Parathyroid adenoma (tissue), 2 donors: ENCODE measurements at regions not wholly inside any gene's neighbourhood (a gene's known extent, or its start where the extent isn't known, plus 50 kb on each side); places are given as distances from the start of the nearest gene placed in this dataset.
"Not testable (repeated sequence)": the region's sequence is repeated elsewhere in the genome, so short reads cannot be mapped to it uniquely, and the experiment has no call there.

Source experiments
- H2AFZ ChIP-seq: fragments of 300-600 bp; sonication (generic); one replicate; pipeline ENCODE4 v1.7.0; 2017; ENCODE audit warnings: antibody characterized with exemption, mild to moderate bottlenecking
- H3K27ac ChIP-seq: fragments of 300-600 bp; sonication (generic); one replicate; pipeline ENCODE4 v1.7.0; 2017
- H3K27me3 ChIP-seq: fragments of 300-600 bp; sonication (generic); one replicate; pipeline ENCODE4 v1.7.0; 2017; ENCODE audit warnings: low read length; ENCODE audit not compliant: control insufficient read depth, insufficient read depth
- H3K36me3 ChIP-seq: fragments of 300-600 bp; sonication (generic); one replicate; pipeline ENCODE4 v1.7.0; 2017; ENCODE audit warnings: low read length; ENCODE audit not compliant: control insufficient read depth, insufficient read depth
- H3K4me1 ChIP-seq: fragments of 300-600 bp; sonication (generic); one replicate; pipeline ENCODE4 v1.7.0; 2017; ENCODE audit warnings: control low read depth
- H3K4me2 ChIP-seq: fragments of 300-600 bp; sonication (generic); one replicate; pipeline ENCODE4 v1.7.0; 2017; ENCODE audit warnings: low read length
- H3K4me3 ChIP-seq: fragments of 300-600 bp; sonication (generic); one replicate; pipeline ENCODE4 v1.7.0; 2017; ENCODE audit warnings: low read depth, low read length
- H3K79me2 ChIP-seq: fragments of 300-600 bp; sonication (generic); one replicate; pipeline ENCODE4 v1.7.0; 2017; ENCODE audit warnings: control low read depth
- H3K9ac ChIP-seq: fragments of 300-600 bp; sonication (generic); one replicate; pipeline ENCODE4 v1.7.0; 2017; ENCODE audit warnings: mild to moderate bottlenecking
- H3K9me3 ChIP-seq: fragments of 300-600 bp; sonication (generic); one replicate; pipeline ENCODE4 v1.7.0; 2017; ENCODE audit warnings: low read length; ENCODE audit not compliant: control insufficient read depth
- TF ChIP-seq, protein P1 (sequence below): fragments of 300-600 bp; sonication (generic); IDR thresholded peaks from one replicate; pipeline ENCODE4 v1.7.0; 2017; ENCODE audit warnings: antibody characterized with exemption, mild to moderate bottlenecking
- donor health status: primary hyperparathyroidism.

DNA sequence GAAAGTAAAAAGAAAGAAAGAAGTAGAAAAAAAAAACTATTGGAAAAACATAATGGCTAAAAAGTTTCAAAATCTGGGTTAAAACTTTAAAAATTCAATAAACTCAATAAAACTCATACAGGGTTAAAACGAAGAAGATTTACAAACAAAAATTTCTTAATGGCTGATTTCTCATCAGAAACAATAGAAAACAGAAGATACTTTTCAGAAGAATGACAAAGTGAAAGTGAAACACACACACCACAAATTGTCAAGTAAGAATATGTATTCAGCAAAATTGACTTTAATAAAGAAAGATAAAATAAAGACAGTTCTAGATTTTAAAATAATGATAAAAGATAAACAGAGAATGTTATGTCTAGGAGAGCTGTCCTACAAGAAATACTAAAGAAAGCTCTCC is 618.9 kb upstream of the GJE1 start:
- TF ChIP-seq, protein P1, sequence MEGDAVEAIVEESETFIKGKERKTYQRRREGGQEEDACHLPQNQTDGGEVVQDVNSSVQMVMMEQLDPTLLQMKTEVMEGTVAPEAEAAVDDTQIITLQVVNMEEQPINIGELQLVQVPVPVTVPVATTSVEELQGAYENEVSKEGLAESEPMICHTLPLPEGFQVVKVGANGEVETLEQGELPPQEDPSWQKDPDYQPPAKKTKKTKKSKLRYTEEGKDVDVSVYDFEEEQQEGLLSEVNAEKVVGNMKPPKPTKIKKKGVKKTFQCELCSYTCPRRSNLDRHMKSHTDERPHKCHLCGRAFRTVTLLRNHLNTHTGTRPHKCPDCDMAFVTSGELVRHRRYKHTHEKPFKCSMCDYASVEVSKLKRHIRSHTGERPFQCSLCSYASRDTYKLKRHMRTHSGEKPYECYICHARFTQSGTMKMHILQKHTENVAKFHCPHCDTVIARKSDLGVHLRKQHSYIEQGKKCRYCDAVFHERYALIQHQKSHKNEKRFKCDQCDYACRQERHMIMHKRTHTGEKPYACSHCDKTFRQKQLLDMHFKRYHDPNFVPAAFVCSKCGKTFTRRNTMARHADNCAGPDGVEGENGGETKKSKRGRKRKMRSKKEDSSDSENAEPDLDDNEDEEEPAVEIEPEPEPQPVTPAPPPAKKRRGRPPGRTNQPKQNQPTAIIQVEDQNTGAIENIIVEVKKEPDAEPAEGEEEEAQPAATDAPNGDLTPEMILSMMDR = no peak
- H3K4me1 ChIP-seq = no peaks in the 10 kb centered on the region
- H3K4me3 ChIP-seq = no peak overlapping the region
- H3K9ac ChIP-seq = no peak overlapping the region
- H3K27ac ChIP-seq = no peak overlapping the region
- H3K27me3 ChIP-seq = no peaks in the 10 kb centered on the region
- no peaks in the 10 kb centered on the region for H3K79me2 ChIP-seq
- no peak overlapping the region for H3K4me2 ChIP-seq
- no peak overlapping the region for H2AFZ ChIP-seq
- no peaks in the 10 kb centered on the region for H3K9me3 ChIP-seq
- no peaks in the 10 kb centered on the region for H3K36me3 ChIP-seq

DNA sequence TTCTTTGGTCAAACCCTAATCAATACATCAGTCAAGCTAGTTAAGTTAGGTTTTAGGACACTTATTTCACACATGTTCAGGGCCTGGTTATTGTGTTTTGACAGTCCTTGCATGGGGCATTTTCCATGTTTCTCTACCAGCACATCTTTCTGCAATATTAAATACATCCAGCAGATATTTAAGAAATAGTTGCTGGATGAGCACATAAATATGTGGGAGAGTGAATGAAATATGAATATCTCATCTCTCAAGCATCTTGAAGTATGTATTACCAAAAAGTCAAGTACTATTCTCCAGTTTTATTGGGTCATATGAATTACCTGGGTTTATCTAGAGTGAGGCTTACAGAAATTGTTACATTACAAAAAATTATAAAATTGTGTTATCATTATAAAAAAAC is 621.9 kb upstream of the GJE1 start:
- Histone ChIP-seq H3K27ac (no peak overlapping the region), H3K79me2 (no peaks in the 10 kb centered on the region), H3K9ac (no peak overlapping the region), H3K36me3 (no peaks in the 10 kb centered on the region), H3K9me3 (no peaks in the 10 kb centered on the region), H3K4me3 (no peak overlapping the region), H3K27me3 (no peaks in the 10 kb centered on the region), H3K4me2 (no peak overlapping the region), H3K4me1 (no peaks in the 10 kb centered on the region), H2AFZ (no peak overlapping the region)
- TF ChIP-seq, protein P1 = no peak

DNA sequence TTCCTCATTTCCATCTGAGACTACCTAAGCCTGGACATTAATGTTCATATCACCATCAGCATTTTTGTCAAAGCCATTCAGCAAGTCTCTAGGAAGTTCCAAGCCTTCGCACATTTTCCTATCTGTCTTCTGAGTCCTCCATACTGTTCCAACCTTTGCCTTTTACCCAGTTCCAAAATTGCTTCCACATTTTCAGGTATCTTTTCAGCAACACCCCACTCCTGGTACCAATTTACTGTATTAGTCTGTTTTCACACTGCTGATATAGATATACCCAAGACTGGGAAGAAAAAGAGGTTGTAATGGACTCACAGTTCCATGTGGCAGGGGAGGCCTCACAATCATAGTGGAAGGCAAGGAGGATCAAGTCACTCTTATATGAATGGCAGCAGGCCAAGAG is 626.7 kb upstream of the GJE1 start:
- H3K9me3 ChIP-seq, H3K4me2 ChIP-seq, H3K4me3 ChIP-seq, H3K36me3 ChIP-seq, H3K27me3 ChIP-seq, H3K79me2 ChIP-seq, H3K9ac ChIP-seq, H3K27ac ChIP-seq, H3K4me1 ChIP-seq, H2AFZ ChIP-seq: not testable (repeated sequence)

DNA sequence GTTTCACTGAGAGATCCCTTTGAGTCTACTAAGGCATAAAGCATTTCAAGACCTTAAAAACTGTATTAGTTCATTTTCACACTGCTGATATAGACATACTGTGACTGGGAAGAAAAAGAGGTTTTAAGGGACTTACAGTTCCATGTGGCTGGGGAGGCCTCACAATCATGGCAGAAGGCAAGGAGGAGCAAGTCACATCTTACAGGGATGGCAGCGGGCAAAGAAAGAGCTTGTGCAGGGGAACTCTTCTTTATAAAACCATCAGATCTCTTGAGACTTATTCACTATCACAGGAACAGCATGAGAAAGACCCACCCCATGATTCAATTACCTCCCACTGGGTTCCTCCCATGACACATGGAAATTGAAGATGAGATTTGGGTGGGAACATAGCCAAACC is 628.4 kb upstream of the GJE1 start:
- H3K79me2 ChIP-seq, H3K36me3 ChIP-seq, H3K9me3 ChIP-seq, H3K4me2 ChIP-seq, H3K4me3 ChIP-seq, H3K4me1 ChIP-seq, H2AFZ ChIP-seq, H3K9ac ChIP-seq, H3K27me3 ChIP-seq, H3K27ac ChIP-seq: not testable (repeated sequence)

DNA sequence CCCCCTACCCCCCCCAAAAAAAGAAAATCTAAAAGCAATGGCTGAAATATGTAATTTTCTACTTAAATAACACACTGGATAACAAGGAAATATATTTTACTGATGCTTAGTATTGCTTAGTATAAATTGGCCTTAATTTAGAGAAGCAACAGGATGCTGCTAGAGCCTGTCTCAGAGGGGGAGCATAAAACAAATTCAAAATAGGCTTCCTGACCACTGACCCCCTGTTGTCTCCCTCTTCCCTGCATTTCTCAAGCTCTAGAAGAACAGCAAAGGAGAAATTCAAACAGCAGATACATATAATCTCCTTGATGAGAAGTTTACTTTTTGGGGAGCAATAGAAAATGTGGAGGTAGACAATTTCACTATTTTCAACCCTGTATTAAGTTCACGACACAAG is 631.1 kb upstream of the GJE1 start:
- Histone ChIP-seq H3K4me2 (no peak overlapping the region), H3K27ac (no peak overlapping the region), H3K9me3 (no peaks in the 10 kb centered on the region), H3K79me2 (no peaks in the 10 kb centered on the region), H3K9ac (no peak overlapping the region), H2AFZ (no peak overlapping the region), H3K27me3 (no peaks in the 10 kb centered on the region), H3K36me3 (no peaks in the 10 kb centered on the region), H3K4me1 (no peaks in the 10 kb centered on the region), H3K4me3 (no peak overlapping the region)
- TF ChIP-seq, protein P1 = no peak

DNA sequence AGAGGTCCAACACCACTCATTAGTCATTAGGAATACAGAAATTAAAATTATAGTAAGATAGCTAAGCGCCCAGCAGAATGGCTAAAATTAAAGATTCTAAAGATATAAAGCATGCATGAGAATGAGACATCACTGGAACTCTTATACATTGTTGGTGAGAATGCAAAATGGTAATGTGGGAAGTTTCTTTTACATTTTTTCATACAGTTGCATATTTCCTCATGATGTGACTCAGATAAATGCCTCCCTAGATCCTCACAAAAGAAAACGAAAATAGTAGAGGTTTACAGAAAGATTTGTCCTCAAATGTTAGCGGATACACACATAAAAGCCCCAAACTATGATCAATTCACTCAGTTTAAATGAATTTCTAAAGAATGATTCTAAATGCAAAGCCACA is 633.7 kb upstream of the GJE1 start:
- Histone ChIP-seq H3K79me2 (no peaks in the 10 kb centered on the region), H3K9ac (no peak overlapping the region), H3K4me2 (no peak overlapping the region), H3K27ac (no peak overlapping the region), H3K36me3 (no peaks in the 10 kb centered on the region), H3K27me3 (no peaks in the 10 kb centered on the region), H3K4me3 (no peak overlapping the region), H3K9me3 (no peaks in the 10 kb centered on the region), H2AFZ (no peak overlapping the region), H3K4me1 (no peaks in the 10 kb centered on the region)
- TF ChIP-seq, protein P1 = no peak
